Stimulated activated CD4-positive, alpha-beta T cell treated with anti-CD3 and anti-CD28 coated beads, TNF-alpha, amount 100 ng/mL, for 4 hours (primary cell): ENCODE measurements at regions not wholly inside any gene's neighbourhood (a gene's known extent, or its start where the extent isn't known, plus 50 kb on each side); places are given as distances from the start of the nearest gene placed in this dataset.

Experiments
- DNase-seq, 3 experiments: peaks; one replicate each; pipeline ENCODE4 v3.0.0-alpha.2; 2020; ENCODE audit warnings: low read depth in 3 of 3

- no peak for DNase-seq
These were observed 370.2 kb upstream of the USP24 start for GRCh38 chr1:55585402-55585792.

GRCh38 chr1:55584526-55585401 is 369.6 kb upstream of the USP24 start:
- no peak for DNase-seq

- DNase-seq = no peak
These were observed 366.9 kb upstream of the USP24 start for GRCh38 chr1:55582084-55582483.

GRCh38 chr1:55580845-55581332 is 365.7 kb upstream of the USP24 start:
- no peak for DNase-seq

- no peak for DNase-seq
These were observed 364.3 kb upstream of the USP24 start for GRCh38 chr1:55579332-55580001.

- no peak for DNase-seq
These were observed 363.5 kb upstream of the USP24 start for GRCh38 chr1:55578646-55579045.

- DNase-seq = no peak
These were observed 360.6 kb upstream of the USP24 start for GRCh38 chr1:55575571-55576279.

GRCh38 chr1:55574691-55575225 is 359.6 kb upstream of the USP24 start:
- no peak for DNase-seq

GRCh38 chr1:55572878-55573734 is 357.9 kb upstream of the USP24 start:
- no peak for DNase-seq

- no peak for DNase-seq
These were observed 356.6 kb upstream of the USP24 start for GRCh38 chr1:55571767-55572166.

GRCh38 chr1:55569417-55569816 is 354.3 kb upstream of the USP24 start:
- no peak for DNase-seq

GRCh38 chr1:55568732-55569131 is 353.6 kb upstream of the USP24 start:
- no peak for DNase-seq

GRCh38 chr1:55560266-55560665 is 345.1 kb upstream of the USP24 start:
- DNase-seq = no peak

- DNase-seq = no peak
These were observed 344.7 kb upstream of the USP24 start for GRCh38 chr1:55559842-55560241.

GRCh38 chr1:55559161-55559611 is 344.0 kb upstream of the USP24 start:
- no peak for DNase-seq

- no peak for DNase-seq
These were observed 343.4 kb upstream of the USP24 start for GRCh38 chr1:55558515-55558914.

GRCh38 chr1:55555956-55556725 is 341.0 kb upstream of the USP24 start:
- DNase-seq = no peak

- no peak for DNase-seq
These were observed 339.4 kb upstream of the USP24 start for GRCh38 chr1:55554611-55555010.

GRCh38 chr1:55552636-55553035 is 337.5 kb upstream of the USP24 start:
- no peak for DNase-seq

GRCh38 chr1:55547405-55547804 is 332.2 kb upstream of the USP24 start:
- no peak for DNase-seq
